Stimulated activated effector memory CD8-positive, alpha-beta T cell treated with anti-CD3 and anti-CD28 coated beads, Interleukin-12 subunit alpha, Interleukin-12 subunit beta, amount 100 ng/mL, for 72 hours (primary cell): ENCODE measurements at regions not wholly inside any gene's neighbourhood (a gene's known extent, or its start where the extent isn't known, plus 50 kb on each side); places are given as distances from the start of the nearest gene placed in this dataset.
"Not testable (repeated sequence)": the region's sequence is repeated elsewhere in the genome, so short reads cannot be mapped to it uniquely, and the experiment has no call there.

Source experiments
- ATAC-seq: fragments of 150-1000 bp; cut with Tn5 transposase; 2 replicates; pipeline ENCODE4 v1.10.0; 2021
- DNase-seq, 2 donors: peaks; one replicate each; pipeline ENCODE4 v3.0.0; 2021 to 2022; ENCODE audit warnings: low spot score in 2 of 2
- H3K27ac Mint-ChIP-seq: one replicate; pipeline ENCODE4 v1.8.0; 2022; ENCODE audit warnings: mild to moderate bottlenecking, mixed read lengths
- H3K36me3 Mint-ChIP-seq: one replicate; pipeline ENCODE4 v1.8.0; 2022; ENCODE audit warnings: mild to moderate bottlenecking, mixed read lengths
- H3K4me1 Mint-ChIP-seq: one replicate; pipeline ENCODE4 v1.8.0; 2022; ENCODE audit warnings: mixed read lengths
- H3K4me3 Mint-ChIP-seq: one replicate; pipeline ENCODE4 v1.8.0; 2022; ENCODE audit warnings: mild to moderate bottlenecking, mixed read lengths
- H3K9me3 Mint-ChIP-seq: one replicate; pipeline ENCODE4 v1.8.0; 2022; ENCODE audit warnings: mixed read lengths

- H3K4me3 Mint-ChIP-seq: no peak overlapping the region
- no peak overlapping the region for H3K27ac Mint-ChIP-seq
- no peaks in the 10 kb centered on the region for H3K9me3 Mint-ChIP-seq
- H3K4me1 Mint-ChIP-seq: peaks cover 13% of the 10 kb centered on the region
- no peaks in the 10 kb centered on the region for H3K36me3 Mint-ChIP-seq
- no peak for DNase-seq
- ATAC-seq: no peak
Measured at GRCh38 chr1:182207300-182207699, 145.8 kb upstream of the ZNF648 start.

GRCh38 chr1:182206626-182207239, 145.2 kb upstream of the ZNF648 start:
- Mint-ChIP-seq H3K9me3 (no peaks in the 10 kb centered on the region), H3K4me3 (no peak overlapping the region), H3K36me3 (no peaks in the 10 kb centered on the region), H3K4me1 (peaks cover 13% of the 10 kb centered on the region), H3K27ac (peak overlapping the region; percentile 36)
- no peak for ATAC-seq
- no peak for DNase-seq

GRCh38 chr1:182205351-182206022, 144.0 kb upstream of the ZNF648 start:
- H3K27ac Mint-ChIP-seq: peak overlapping the region; percentile 36
- H3K4me1 Mint-ChIP-seq: peaks cover 13% of the 10 kb centered on the region
- no peaks in the 10 kb centered on the region for H3K9me3 Mint-ChIP-seq
- no peaks in the 10 kb centered on the region for H3K36me3 Mint-ChIP-seq
- DNase-seq: no peak
- no peak overlapping the region for H3K4me3 Mint-ChIP-seq
- ATAC-seq: no peak

- H3K9me3 Mint-ChIP-seq: no peaks in the 10 kb centered on the region
- no peak for ATAC-seq
- no peak overlapping the region for H3K27ac Mint-ChIP-seq
- DNase-seq: no peak
- H3K4me3 Mint-ChIP-seq: no peak overlapping the region
- no peaks in the 10 kb centered on the region for H3K36me3 Mint-ChIP-seq
- peaks cover 13% of the 10 kb centered on the region for H3K4me1 Mint-ChIP-seq
Measured at GRCh38 chr1:182203191-182203875, 141.8 kb upstream of the ZNF648 start.

- H3K36me3 Mint-ChIP-seq, H3K9me3 Mint-ChIP-seq, H3K4me3 Mint-ChIP-seq: not testable (repeated sequence)
Measured at GRCh38 chr1:182201490-182201889, 140.0 kb upstream of the ZNF648 start.

GRCh38 chr1:182200025-182200812, 138.7 kb upstream of the ZNF648 start:
- H3K27ac Mint-ChIP-seq: no peak overlapping the region
- H3K9me3 Mint-ChIP-seq: no peaks in the 10 kb centered on the region
- DNase-seq (no peak), ATAC-seq (no peak)
- H3K36me3 Mint-ChIP-seq: no peaks in the 10 kb centered on the region
- H3K4me1 Mint-ChIP-seq: no peaks in the 10 kb centered on the region
- H3K4me3 Mint-ChIP-seq: no peak overlapping the region

More at GRCh38 chr1:182201490-182201889, 140.0 kb upstream of the ZNF648 start:
- not testable (repeated sequence) for H3K27ac Mint-ChIP-seq, ATAC-seq, H3K4me1 Mint-ChIP-seq, DNase-seq

GRCh38 chr1:182198006-182198605, 136.6 kb upstream of the ZNF648 start:
- no peak for DNase-seq
- no peak overlapping the region for H3K27ac Mint-ChIP-seq
- no peaks in the 10 kb centered on the region for H3K4me1 Mint-ChIP-seq
- no peaks in the 10 kb centered on the region for H3K9me3 Mint-ChIP-seq
- H3K4me3 Mint-ChIP-seq: no peak overlapping the region
- no peak for ATAC-seq
- no peaks in the 10 kb centered on the region for H3K36me3 Mint-ChIP-seq

- no peaks in the 10 kb centered on the region for H3K9me3 Mint-ChIP-seq
- H3K36me3 Mint-ChIP-seq: no peaks in the 10 kb centered on the region
- ATAC-seq: no peak
- DNase-seq: no peak
- H3K4me3 Mint-ChIP-seq: no peak overlapping the region
- H3K4me1 Mint-ChIP-seq: peaks cover 2% of the 10 kb centered on the region
- no peak overlapping the region for H3K27ac Mint-ChIP-seq
Measured at GRCh38 chr1:182196897-182197870, 135.7 kb upstream of the ZNF648 start.

GRCh38 chr1:182195733-182196132, 134.2 kb upstream of the ZNF648 start:
- no peak overlapping the region for H3K27ac Mint-ChIP-seq
- H3K36me3 Mint-ChIP-seq: no peaks in the 10 kb centered on the region
- peaks cover 6% of the 10 kb centered on the region for H3K4me1 Mint-ChIP-seq
- no peak for ATAC-seq
- DNase-seq: no peak
- no peak overlapping the region for H3K4me3 Mint-ChIP-seq
- H3K9me3 Mint-ChIP-seq: no peaks in the 10 kb centered on the region

- Mint-ChIP-seq H3K27ac (no peak overlapping the region), H3K9me3 (no peaks in the 10 kb centered on the region), H3K4me1 (peaks cover 16% of the 10 kb centered on the region), H3K4me3 (no peak overlapping the region), H3K36me3 (no peaks in the 10 kb centered on the region)
- no peak for ATAC-seq
- DNase-seq: no peak
Measured at GRCh38 chr1:182193908-182194550, 132.5 kb upstream of the ZNF648 start.

- no peak overlapping the region for H3K4me3 Mint-ChIP-seq
- H3K4me1 Mint-ChIP-seq: peaks cover 16% of the 10 kb centered on the region
- ATAC-seq: no peak
- no peaks in the 10 kb centered on the region for H3K36me3 Mint-ChIP-seq
- no peaks in the 10 kb centered on the region for H3K9me3 Mint-ChIP-seq
- no peak for DNase-seq
- no peak overlapping the region for H3K27ac Mint-ChIP-seq
Measured at GRCh38 chr1:182192966-182193365, 131.5 kb upstream of the ZNF648 start.

- Mint-ChIP-seq H3K4me3 (no peak overlapping the region), H3K27ac (no peak overlapping the region), H3K9me3 (no peaks in the 10 kb centered on the region), H3K36me3 (no peaks in the 10 kb centered on the region), H3K4me1 (peaks cover 16% of the 10 kb centered on the region)
- ATAC-seq: peak; percentile 77
- no peak for DNase-seq
Measured at GRCh38 chr1:182192215-182192614, 130.7 kb upstream of the ZNF648 start.

GRCh38 chr1:182191381-182192115, 130.0 kb upstream of the ZNF648 start:
- H3K4me1 Mint-ChIP-seq: peaks cover 16% of the 10 kb centered on the region
- no peak overlapping the region for H3K4me3 Mint-ChIP-seq
- DNase-seq (no peak), ATAC-seq (no peak)
- no peak overlapping the region for H3K27ac Mint-ChIP-seq
- no peaks in the 10 kb centered on the region for H3K36me3 Mint-ChIP-seq
- no peaks in the 10 kb centered on the region for H3K9me3 Mint-ChIP-seq
